Loucy (cell line): ENCODE measurements at regions not wholly inside any gene's neighbourhood (a gene's known extent, or its start where the extent isn't known, plus 50 kb on each side); places are given as distances from the start of the nearest gene placed in this dataset.

Experiments used
- CTCF ChIP-seq: fragments of 200-600 bp; sonication (generic); conservative IDR thresholded peaks from 2 replicates; pipeline ENCODE4 v1.5.1; 2014; ENCODE audit warnings: mild to moderate bottlenecking, antibody characterized with exemption, low read length
- EZH2phosphoT487 ChIP-seq: fragments of 200-600 bp; IDR thresholded peaks from 2 replicates; pipeline ENCODE4 v1.6.1; 2018; ENCODE audit warnings: antibody characterized with exemption, mild to moderate bottlenecking, moderate library complexity, borderline replicate concordance

DNA sequence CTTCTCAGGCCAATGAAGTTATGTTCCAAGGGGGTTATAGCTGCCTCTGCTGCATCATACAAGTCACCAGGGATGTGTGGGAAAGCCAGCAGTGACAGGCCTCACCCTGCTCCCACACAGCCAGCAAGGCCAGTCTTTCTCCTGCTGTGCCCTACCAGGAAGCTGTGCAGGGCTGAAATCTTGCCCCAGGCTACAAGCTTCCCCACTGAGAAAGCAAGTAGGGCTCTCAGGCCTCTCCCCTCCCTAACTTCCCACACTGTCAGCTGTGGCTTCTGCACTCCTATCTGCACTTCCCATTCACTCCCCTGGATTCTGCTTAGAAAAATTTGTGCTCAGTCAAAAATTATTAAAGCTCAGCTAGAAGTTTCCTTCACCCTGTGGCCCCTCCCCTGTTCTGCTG is 611.2 kb upstream of the ZNF608 start:
- TF ChIP-seq CTCF (no peak), EZH2phosphoT487 (no peak)
